ENCODE measurements at regions not wholly inside any gene's neighbourhood (a gene's known extent, or its start where the extent isn't known, plus 50 kb on each side); places are given as distances from the start of the nearest gene placed in this dataset.

- no peaks in the 10 kb centered on the region for H3K36me3 ChIP-seq
- 47 to 73% (median 71%) methylated on average over 5 of the region's 5 CpGs for WGBS, 3 donors
- no peak overlapping the region for H3K4me3 ChIP-seq
- no peak for TF ChIP-seq POLR2A (IDR thresholded peaks at IDR 0.05)
- TF ChIP-seq EP300 (IDR thresholded peaks at IDR 0.05): no peak
- TF ChIP-seq CTCF (IDR thresholded peaks at IDR 0.05): no peak
- no peaks in the 10 kb centered on the region for H3K4me1 ChIP-seq (ENCODE audit: insufficient read depth)
- no peaks in the 10 kb centered on the region for H3K27me3 ChIP-seq
- intact Hi-C loops (cut with DNase I): no loop called here
- no peaks in the 10 kb centered on the region for H3K9me3 ChIP-seq
- DNase-seq: no peak
- H3K27ac ChIP-seq: no peak overlapping the region
Observed at GRCh38 chr10:9987197-9987596, 1030.5 kb upstream of the CELF2 start.

- Histone ChIP-seq H3K9me3 (no peaks in the 10 kb centered on the region), H3K4me1 (ENCODE audit: insufficient read depth) (no peaks in the 10 kb centered on the region), H3K27ac (no peak overlapping the region), H3K36me3 (no peaks in the 10 kb centered on the region), H3K4me3 (no peak overlapping the region), H3K27me3 (no peaks in the 10 kb centered on the region)
- peak in 1 of 5 donors; percentile 10 for DNase-seq
- TF ChIP-seq POLR2A (IDR thresholded peaks at IDR 0.05): no peak
- no peak for TF ChIP-seq CTCF (IDR thresholded peaks at IDR 0.05)
- no peak for TF ChIP-seq EP300 (IDR thresholded peaks at IDR 0.05)
- intact Hi-C loops (cut with DNase I): no loop called here
- 29 to 52% (median 34%) methylated on average over 11 of the region's 11 CpGs for WGBS, 3 donors
Observed at GRCh38 chr10:9992661-9993060, 1025.0 kb upstream of the CELF2 start.

- 71 to 76% (median 74%) methylated on average over 3 of the region's 3 CpGs for WGBS, 3 donors
Observed at GRCh38 chr10:9994131-9994530, 1023.5 kb upstream of the CELF2 start.

GRCh38 chr10:9999627-10000026, 1018.0 kb upstream of the CELF2 start:
- Histone ChIP-seq H3K4me3 (no peak overlapping the region), H3K4me1 (ENCODE audit: insufficient read depth) (no peaks in the 10 kb centered on the region), H3K36me3 (no peaks in the 10 kb centered on the region), H3K27me3 (no peaks in the 10 kb centered on the region), H3K9me3 (no peaks in the 10 kb centered on the region), H3K27ac (no peak overlapping the region)
- TF ChIP-seq EP300 (IDR thresholded peaks at IDR 0.05) (no peak), POLR2A (IDR thresholded peaks at IDR 0.05) (no peak), CTCF (IDR thresholded peaks at IDR 0.05) (no peak)
- intact Hi-C loops (cut with DNase I): no loop called here
- no peak for DNase-seq
- WGBS, 3 donors: 78 to 87% (median 81%) methylated on average over 5 of the region's 5 CpGs

More at GRCh38 chr10:9994131-9994530, 1023.5 kb upstream of the CELF2 start:
- no peak for DNase-seq
- no peaks in the 10 kb centered on the region for H3K4me1 ChIP-seq (ENCODE audit: insufficient read depth)
- H3K36me3 ChIP-seq: no peaks in the 10 kb centered on the region
- no peak overlapping the region for H3K27ac ChIP-seq
- TF ChIP-seq POLR2A (IDR thresholded peaks at IDR 0.05) (no peak), EP300 (IDR thresholded peaks at IDR 0.05) (no peak), CTCF (IDR thresholded peaks at IDR 0.05) (no peak)
- intact Hi-C loops (cut with DNase I): no loop called here
- H3K4me3 ChIP-seq: no peak overlapping the region
- H3K27me3 ChIP-seq: no peaks in the 10 kb centered on the region
- no peaks in the 10 kb centered on the region for H3K9me3 ChIP-seq

DNA sequence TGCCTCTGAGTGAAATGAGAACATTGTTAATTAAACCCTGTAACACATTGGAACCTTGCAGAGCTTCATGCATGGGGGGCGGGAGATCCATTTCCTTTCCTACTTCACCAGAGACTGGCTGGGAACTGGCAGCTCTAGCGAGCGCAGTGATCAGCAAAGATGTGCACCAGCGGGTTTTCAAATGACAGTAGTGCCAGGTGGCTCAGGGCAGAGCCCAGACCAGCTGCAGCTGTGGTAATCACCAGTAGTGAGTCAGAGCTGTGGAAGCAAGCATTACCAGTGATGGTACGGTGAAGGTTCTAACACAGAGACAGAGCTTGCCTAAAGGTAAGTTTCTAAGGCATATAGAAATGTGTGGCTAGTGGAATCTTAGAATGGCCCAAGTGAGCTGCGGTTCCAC, 1009.7 kb upstream of the CELF2 start:
- no peak for DNase-seq
- no peak for TF ChIP-seq EP300 (IDR thresholded peaks at IDR 0.05)
- TF ChIP-seq CTCF (IDR thresholded peaks at IDR 0.05): no peak
- TF ChIP-seq POLR2A (IDR thresholded peaks at IDR 0.05): no peak
- H3K9me3 ChIP-seq: no peaks in the 10 kb centered on the region
- H3K36me3 ChIP-seq: no peaks in the 10 kb centered on the region
- H3K27ac ChIP-seq: no peak overlapping the region
- no peaks in the 10 kb centered on the region for H3K27me3 ChIP-seq
- 91 to 92% (median 91%) methylated on average over 6 of the region's 6 CpGs for WGBS, 3 donors
- intact Hi-C loops (cut with DNase I): no loop called here
- no peak overlapping the region for H3K4me3 ChIP-seq
- no peaks in the 10 kb centered on the region for H3K4me1 ChIP-seq (ENCODE audit: insufficient read depth)
